GM12801 (cell line): ENCODE measurements at regions not wholly inside any gene's neighbourhood (a gene's known extent, or its start where the extent isn't known, plus 50 kb on each side); places are given as distances from the start of the nearest gene placed in this dataset.

Experiments used
- TF ChIP-seq, protein P1 (sequence below): IDR thresholded peaks from one replicate; pipeline ENCODE4 v1.5.1; 2011; ENCODE audit warnings: control low read depth; ENCODE audit not compliant: insufficient read length; ENCODE audit errors: extremely low read depth

GRCh38 chr2:8392098-8392866 is 289.6 kb upstream of the ID2 start:
- TF ChIP-seq, protein P1, sequence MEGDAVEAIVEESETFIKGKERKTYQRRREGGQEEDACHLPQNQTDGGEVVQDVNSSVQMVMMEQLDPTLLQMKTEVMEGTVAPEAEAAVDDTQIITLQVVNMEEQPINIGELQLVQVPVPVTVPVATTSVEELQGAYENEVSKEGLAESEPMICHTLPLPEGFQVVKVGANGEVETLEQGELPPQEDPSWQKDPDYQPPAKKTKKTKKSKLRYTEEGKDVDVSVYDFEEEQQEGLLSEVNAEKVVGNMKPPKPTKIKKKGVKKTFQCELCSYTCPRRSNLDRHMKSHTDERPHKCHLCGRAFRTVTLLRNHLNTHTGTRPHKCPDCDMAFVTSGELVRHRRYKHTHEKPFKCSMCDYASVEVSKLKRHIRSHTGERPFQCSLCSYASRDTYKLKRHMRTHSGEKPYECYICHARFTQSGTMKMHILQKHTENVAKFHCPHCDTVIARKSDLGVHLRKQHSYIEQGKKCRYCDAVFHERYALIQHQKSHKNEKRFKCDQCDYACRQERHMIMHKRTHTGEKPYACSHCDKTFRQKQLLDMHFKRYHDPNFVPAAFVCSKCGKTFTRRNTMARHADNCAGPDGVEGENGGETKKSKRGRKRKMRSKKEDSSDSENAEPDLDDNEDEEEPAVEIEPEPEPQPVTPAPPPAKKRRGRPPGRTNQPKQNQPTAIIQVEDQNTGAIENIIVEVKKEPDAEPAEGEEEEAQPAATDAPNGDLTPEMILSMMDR, result no peak

DNA sequence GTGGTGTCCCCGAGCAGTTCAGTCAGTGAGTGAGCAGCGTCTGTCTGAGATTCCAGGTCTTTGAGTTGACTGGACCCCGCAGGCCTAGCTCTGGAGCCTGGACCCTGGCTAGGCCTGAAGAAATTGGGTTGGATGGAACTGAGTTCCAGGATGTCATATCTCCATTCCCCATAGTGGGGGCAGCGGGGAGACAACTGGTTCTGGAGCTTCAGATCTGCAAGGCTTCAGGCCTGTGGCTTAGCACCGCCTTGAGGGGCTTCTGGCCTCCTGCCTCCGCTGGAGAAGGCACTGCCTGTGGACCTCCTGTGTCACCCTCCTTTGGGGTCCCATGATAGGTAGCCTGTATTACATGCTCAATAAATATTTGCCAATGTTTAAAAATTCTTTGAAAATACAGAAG is 288.4 kb upstream of the ID2 start:
- TF ChIP-seq, protein P1, result no peak

DNA sequence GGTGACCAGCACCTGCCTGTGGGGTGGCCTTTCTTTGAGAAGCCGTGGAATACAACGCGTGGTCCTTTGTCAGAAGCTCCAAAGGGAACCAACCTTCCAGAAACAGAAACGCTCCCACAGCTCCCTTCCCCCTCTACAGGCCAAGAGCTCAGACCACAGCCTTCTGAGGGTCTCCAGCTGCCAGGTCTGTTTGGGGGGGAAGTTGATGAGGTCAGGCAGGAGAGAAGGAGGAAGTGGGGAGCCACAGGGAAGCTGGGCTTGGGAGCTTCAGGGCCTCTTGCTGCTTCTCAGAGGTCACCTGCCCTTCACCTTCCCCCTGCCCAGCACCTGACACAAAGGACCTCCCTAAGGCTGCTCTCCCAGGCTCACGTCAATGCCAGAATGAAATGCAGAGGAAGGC is 287.7 kb upstream of the ID2 start:
- TF ChIP-seq, protein P1, result no peak

DNA sequence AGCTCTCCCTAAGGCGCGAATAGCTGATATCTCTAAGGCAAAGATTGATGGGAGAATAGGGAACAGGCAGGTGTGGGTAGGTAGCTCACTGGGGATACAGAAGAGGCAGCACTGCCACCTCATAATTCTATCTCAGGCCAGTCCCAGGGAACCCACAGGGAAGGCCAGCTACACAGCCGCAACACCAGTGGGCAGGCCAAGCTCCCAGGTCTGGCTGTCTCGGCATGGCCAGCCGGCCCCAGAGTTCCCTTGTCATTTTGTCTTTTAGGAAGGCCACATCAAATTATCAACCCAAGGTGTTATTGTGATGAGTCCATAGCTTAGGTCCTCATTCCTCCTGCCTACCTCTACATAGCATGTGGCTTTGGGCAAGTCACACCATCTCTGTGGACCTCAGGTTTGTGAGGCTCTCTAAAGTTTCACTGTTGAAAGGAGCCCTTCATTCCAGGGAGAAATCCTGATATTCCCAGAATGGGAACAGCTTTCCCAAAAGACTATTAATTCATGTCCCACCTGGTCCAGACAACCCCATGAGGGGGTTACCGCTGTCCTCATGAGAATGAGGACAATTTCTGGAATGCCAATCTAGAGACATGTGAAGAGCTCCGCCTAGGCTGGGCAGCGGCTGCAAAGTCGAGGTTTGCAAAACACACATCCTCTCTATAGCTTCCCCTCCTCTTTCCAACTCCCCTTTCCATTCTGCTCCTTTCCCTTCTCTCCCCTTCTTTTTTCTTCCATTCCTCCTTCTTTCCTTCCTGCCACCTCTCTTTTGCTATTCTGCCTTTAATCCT is 287.1 kb upstream of the ID2 start:
- TF ChIP-seq, protein P1, result no peak

GRCh38 chr2:8395718-8396117 is 286.1 kb upstream of the ID2 start:
- TF ChIP-seq, protein P1, result no peak

DNA sequence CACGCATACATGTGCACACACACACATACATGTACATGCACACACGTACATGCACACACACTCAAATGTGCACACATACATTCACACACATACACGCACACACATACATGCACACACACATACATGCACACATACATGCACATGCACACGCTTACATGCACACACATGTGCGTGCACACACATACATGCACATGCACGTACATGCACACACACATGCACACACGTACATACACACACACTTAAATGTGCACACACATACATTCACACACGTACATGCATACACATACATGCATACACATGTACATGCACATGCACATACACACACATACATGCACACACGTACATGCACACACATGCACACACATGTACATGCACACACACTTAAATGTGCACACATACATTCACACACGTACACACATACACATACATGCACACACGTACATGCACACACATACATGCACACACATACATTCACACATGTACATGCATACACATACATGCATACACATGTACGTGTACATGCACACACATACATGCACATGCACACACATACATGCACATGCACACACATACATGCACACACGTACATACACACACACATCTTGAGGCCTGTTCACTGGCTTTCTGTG is 283.7 kb upstream of the ID2 start:
- TF ChIP-seq, protein P1, result no peak

- TF ChIP-seq, protein P1, result no peak
Measured at GRCh38 chr2:8399731-8400130, 282.1 kb upstream of the ID2 start.
